ENCODE measurements at regions not wholly inside any gene's neighbourhood (a gene's known extent, or its start where the extent isn't known, plus 50 kb on each side); places are given as distances from the start of the nearest gene placed in this dataset.

- intact Hi-C loops (cut with DNase I): no loop called here
- ATAC-seq (no peak), DNase-seq (no peak)
- WGBS, 4 donors: 60 to 70% (median 62%) methylated on average over 1 of the region's 1 CpG
- H3K27me3 ChIP-seq: no peaks in the 10 kb centered on the region
- no peak overlapping the region for H3K4me3 ChIP-seq
- no peaks in the 10 kb centered on the region for H3K36me3 ChIP-seq
- no peak overlapping the region for H3K27ac ChIP-seq
- H3K4me1 ChIP-seq: no peaks in the 10 kb centered on the region
- H3K9me3 ChIP-seq: peaks cover 0 to 10% (median 0%) of the 10 kb centered on the region in 12 donors
- TF ChIP-seq, protein P1, sequence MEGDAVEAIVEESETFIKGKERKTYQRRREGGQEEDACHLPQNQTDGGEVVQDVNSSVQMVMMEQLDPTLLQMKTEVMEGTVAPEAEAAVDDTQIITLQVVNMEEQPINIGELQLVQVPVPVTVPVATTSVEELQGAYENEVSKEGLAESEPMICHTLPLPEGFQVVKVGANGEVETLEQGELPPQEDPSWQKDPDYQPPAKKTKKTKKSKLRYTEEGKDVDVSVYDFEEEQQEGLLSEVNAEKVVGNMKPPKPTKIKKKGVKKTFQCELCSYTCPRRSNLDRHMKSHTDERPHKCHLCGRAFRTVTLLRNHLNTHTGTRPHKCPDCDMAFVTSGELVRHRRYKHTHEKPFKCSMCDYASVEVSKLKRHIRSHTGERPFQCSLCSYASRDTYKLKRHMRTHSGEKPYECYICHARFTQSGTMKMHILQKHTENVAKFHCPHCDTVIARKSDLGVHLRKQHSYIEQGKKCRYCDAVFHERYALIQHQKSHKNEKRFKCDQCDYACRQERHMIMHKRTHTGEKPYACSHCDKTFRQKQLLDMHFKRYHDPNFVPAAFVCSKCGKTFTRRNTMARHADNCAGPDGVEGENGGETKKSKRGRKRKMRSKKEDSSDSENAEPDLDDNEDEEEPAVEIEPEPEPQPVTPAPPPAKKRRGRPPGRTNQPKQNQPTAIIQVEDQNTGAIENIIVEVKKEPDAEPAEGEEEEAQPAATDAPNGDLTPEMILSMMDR (IDR thresholded peaks at IDR 0.05): no peak
- TF ChIP-seq POLR2A (IDR thresholded peaks at IDR 0.05): no peak
Observed at GRCh38 chr12:91594715-91595114, 412.1 kb upstream of the DCN start.

DNA sequence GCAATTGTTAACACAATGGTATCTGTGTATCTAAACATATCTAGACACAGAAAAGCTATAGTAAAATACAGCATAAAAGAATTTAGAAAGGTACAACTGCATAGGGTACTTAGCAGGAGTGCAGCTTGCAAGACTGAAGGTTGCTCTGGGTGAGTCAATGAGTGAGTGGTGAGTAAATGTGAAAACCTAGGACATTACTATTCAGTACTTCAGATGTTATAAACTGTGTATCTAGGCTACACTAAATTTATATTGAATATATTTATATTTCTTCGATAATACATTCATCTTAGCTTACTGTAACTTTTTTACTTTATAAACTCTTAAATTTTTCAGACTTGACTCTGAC, 409.0 kb upstream of the DCN start:
- Histone ChIP-seq H3K27me3 (no peaks in the 10 kb centered on the region), H3K9me3 (no peaks in the 10 kb centered on the region), H3K27ac (no peak overlapping the region), H3K4me1 (peaks cover 0 to 11% (median 4%) of the 10 kb centered on the region in 12 donors), H3K4me3 (no peak overlapping the region), H3K36me3 (no peaks in the 10 kb centered on the region)
- TF ChIP-seq POLR2A (IDR thresholded peaks at IDR 0.05): no peak
- TF ChIP-seq, protein P1 (IDR thresholded peaks at IDR 0.05): no peak
- ATAC-seq (no peak), DNase-seq (no peak)
- intact Hi-C loops (cut with DNase I): no loop called here
- 0 to 44% (median 1%) methylated on average over 1 of the region's 1 CpG for WGBS, 4 donors

DNA sequence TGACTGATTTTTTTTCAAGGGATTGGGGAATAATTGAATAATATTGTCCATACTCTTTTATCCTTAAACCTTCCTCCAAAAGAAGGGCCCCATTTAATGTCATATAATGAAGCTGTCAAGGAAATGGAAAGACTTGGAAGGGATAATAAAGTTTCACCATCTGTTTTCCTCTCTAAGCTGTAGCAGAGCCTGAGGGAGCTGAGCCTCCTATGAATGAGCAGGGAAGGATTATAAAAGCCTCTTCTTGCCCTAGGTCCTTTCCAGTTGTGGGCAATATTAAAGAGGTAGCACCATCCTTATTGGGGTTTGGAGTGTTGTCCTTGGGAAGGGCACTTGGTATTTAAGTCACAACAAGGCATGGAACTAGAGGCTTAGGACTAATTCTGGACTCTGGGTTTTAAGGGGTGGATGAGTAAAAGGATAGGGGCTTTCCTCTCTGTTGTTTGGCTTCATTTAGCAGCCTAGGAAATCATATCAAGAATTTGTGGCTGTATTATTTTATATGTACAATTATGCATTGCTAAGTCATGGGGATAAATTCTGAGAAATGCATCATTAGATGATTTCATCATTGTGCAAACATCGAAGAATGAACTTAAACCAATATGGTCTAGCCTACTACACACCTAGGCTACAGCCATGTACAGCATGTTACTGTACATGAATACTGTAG, 408.5 kb upstream of the DCN start:
- TF ChIP-seq, protein P1 (IDR thresholded peaks at IDR 0.05): no peak
- TF ChIP-seq POLR2A (IDR thresholded peaks at IDR 0.05): no peak
- no peak for ATAC-seq

DNA sequence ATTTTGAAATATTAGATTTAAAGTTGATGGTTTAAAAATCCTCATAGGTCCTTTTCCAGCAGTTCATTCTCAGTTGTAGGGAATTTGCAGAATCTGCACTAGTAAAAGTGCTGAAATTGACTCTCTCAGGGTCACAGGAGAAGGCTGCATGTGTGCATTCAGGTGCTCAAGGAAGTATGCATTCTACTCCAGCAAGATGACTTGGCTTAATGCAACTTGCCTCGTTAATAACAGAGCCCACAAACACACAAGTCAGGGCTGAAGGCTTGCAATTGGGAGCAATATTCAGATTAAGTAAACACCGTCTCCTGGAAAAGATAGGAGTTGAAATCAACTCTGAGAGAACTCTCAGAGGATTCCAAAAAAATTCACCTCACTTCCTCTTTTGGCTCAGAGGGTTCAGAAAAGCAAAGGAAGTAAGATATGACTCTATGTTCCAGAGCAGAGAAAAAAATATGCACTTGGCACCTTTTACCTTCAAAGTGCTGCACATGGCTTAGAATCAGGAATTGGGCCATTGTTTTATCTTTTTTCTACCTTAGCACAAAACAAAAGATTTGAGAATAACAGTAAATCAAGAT, 406.3 kb upstream of the DCN start:
- peak overlapping the region in 1 of 12 donors; percentile 19 for H3K27ac ChIP-seq
- H3K36me3 ChIP-seq: no peaks in the 10 kb centered on the region
- TF ChIP-seq, protein P1 (IDR thresholded peaks at IDR 0.05): no peak
- no peak for TF ChIP-seq POLR2A (IDR thresholded peaks at IDR 0.05)
- WGBS, 4 donors: 30 to 48% (median 43%) methylated on average over 2 of the region's 2 CpGs
- H3K4me3 ChIP-seq: no peak overlapping the region
- no peaks in the 10 kb centered on the region for H3K27me3 ChIP-seq
- DNase-seq: no peak
- ATAC-seq: peak in 3 of 4 donors; percentile 15 to 44 (median 33)
- peaks cover 0 to 11% (median 4%) of the 10 kb centered on the region in 12 donors for H3K4me1 ChIP-seq
- intact Hi-C loops (cut with DNase I): loop anchor here in 2 of 10 donors (10.0 kb wide), 2 partner anchors 556 to 986 kb away; partner anchors contain the start of gene BTG1 (in 1 of the 2)
- no peaks in the 10 kb centered on the region for H3K9me3 ChIP-seq

More for the DNA sequence above, 408.5 kb upstream of the DCN start:
- Histone ChIP-seq H3K9me3 (no peaks in the 10 kb centered on the region), H3K36me3 (no peaks in the 10 kb centered on the region), H3K27ac (no peak overlapping the region), H3K27me3 (no peaks in the 10 kb centered on the region), H3K4me3 (no peak overlapping the region), H3K4me1 (peaks cover 0 to 11% (median 4%) of the 10 kb centered on the region in 12 donors)
- DNase-seq: no peak
- intact Hi-C loops (cut with DNase I): no loop called here
- 88 to 100% (median 97%) methylated on average over 1 of the region's 1 CpG for WGBS, 4 donors

All from heart left ventricle (tissue), 16 donors.